Activated T-helper 1 cell treated with anti-CD3 and anti-CD28 coated beads, Interleukin-12 subunit alpha, Interleukin-12 subunit beta, Interleukin-2, Interleukin-4 antibody, amounts not matched to agents 30 ng/mL and 10 ng/mL and 1 ng/mL, durations not matched to agents 14 hours and 24 hours and 36 hours (primary cell): ENCODE measurements at regions not wholly inside any gene's neighbourhood (a gene's known extent, or its start where the extent isn't known, plus 50 kb on each side); places are given as distances from the start of the nearest gene placed in this dataset.

Experiments
- DNase-seq: peaks from one replicate; pipeline ENCODE4 v3.0.0; 2021; ENCODE audit warnings: low spot score
- H3K27ac Mint-ChIP-seq: one replicate; pipeline ENCODE4 v1.8.0; 2021; ENCODE audit warnings: mild to moderate bottlenecking, mixed read lengths
- H3K27me3 Mint-ChIP-seq: one replicate; pipeline ENCODE4 v1.8.0; 2022; ENCODE audit warnings: mild to moderate bottlenecking, moderate library complexity, mixed read lengths; ENCODE audit not compliant: insufficient read depth
- H3K36me3 Mint-ChIP-seq: one replicate; pipeline ENCODE4 v1.8.0; 2021; ENCODE audit warnings: low read depth, mixed read lengths
- H3K4me1 Mint-ChIP-seq: one replicate; pipeline ENCODE4 v1.8.0; 2021; ENCODE audit warnings: low read depth, mixed read lengths
- H3K4me3 Mint-ChIP-seq: one replicate; pipeline ENCODE4 v1.8.0; 2021; ENCODE audit warnings: mild to moderate bottlenecking, moderate library complexity, mixed read lengths
- H3K9me3 Mint-ChIP-seq: one replicate; pipeline ENCODE4 v1.8.0; 2021; ENCODE audit warnings: mixed read lengths
- intact Hi-C: fragments of 100-400 bp; cut with micrococcal nuclease; formaldehyde crosslinking; loops from one replicate; pipeline ENCODE4 v1.15.1; 2024

DNA sequence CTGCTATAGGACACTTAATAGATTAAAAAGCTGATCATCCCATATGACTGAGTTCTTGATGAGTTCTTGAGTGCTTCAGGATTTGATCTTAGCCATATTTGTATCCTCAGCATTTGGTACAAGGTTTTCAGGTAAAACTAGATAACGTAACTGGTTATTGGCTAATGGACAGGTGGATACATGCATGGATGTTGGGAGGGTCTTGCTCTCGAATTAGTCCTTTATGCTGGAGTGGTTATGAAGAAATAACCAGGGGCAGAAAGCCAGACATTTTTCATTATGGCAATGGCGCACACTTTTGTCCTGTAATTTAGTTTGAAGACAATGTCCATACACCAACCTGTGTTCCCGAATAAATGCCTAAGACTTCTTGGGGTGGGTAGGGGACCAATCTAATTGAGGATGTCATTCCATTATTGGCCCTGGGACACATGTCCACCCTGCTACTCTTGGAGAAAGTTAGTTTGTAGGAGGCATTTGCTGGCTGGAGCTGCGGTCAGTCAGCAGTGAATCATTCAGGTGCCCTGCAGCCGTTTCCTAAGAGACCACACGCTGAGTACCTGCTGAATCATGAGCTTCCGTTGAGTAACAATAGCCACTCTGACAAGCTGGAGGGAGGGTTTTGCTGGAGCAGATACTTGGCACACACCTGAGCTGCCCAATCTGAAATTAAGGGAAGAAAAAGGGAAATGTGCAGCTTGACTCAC is 194.4 kb downstream of the FOXA2 start:
- no peaks in the 10 kb centered on the region for H3K36me3 Mint-ChIP-seq
- no peaks in the 10 kb centered on the region for H3K4me1 Mint-ChIP-seq
- intact Hi-C loops: no loop called here
- no peak overlapping the region for H3K4me3 Mint-ChIP-seq
- H3K9me3 Mint-ChIP-seq: no peaks in the 10 kb centered on the region
- no peak overlapping the region for H3K27ac Mint-ChIP-seq
- H3K27me3 Mint-ChIP-seq: no peaks in the 10 kb centered on the region
- no peak for DNase-seq

GRCh38 chr20:22387452-22387851 is 196.9 kb downstream of the FOXA2 start:
- H3K4me3 Mint-ChIP-seq: no peak overlapping the region
- H3K27ac Mint-ChIP-seq: no peak overlapping the region
- DNase-seq: no peak
- H3K9me3 Mint-ChIP-seq: no peaks in the 10 kb centered on the region
- intact Hi-C loops: no loop called here
- no peaks in the 10 kb centered on the region for H3K4me1 Mint-ChIP-seq
- no peaks in the 10 kb centered on the region for H3K27me3 Mint-ChIP-seq
- no peaks in the 10 kb centered on the region for H3K36me3 Mint-ChIP-seq

DNA sequence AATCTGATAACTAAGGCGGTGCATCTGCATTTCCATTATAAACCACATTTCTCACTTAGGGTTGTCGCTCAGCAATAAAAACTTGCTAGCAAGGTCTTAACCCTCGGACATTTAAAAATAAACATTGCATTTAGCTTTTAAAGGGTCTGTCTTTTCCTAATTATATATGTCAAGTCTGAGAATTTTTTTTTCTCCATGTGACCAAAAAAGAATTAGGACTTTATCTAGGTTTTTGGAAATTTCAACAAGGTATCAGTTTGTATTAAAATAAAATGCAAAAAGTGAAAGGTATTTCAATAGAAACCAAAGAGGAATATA is 198.1 kb downstream of the FOXA2 start:
- H3K27me3 Mint-ChIP-seq: no peaks in the 10 kb centered on the region
- H3K4me3 Mint-ChIP-seq: no peak overlapping the region
- intact Hi-C loops: no loop called here
- H3K36me3 Mint-ChIP-seq: no peaks in the 10 kb centered on the region
- no peak for DNase-seq
- H3K27ac Mint-ChIP-seq: no peak overlapping the region
- H3K4me1 Mint-ChIP-seq: no peaks in the 10 kb centered on the region
- no peaks in the 10 kb centered on the region for H3K9me3 Mint-ChIP-seq

- no peaks in the 10 kb centered on the region for H3K36me3 Mint-ChIP-seq
- no peak for DNase-seq
- intact Hi-C loops: no loop called here
- no peaks in the 10 kb centered on the region for H3K27me3 Mint-ChIP-seq
- H3K9me3 Mint-ChIP-seq: no peaks in the 10 kb centered on the region
- no peak overlapping the region for H3K4me3 Mint-ChIP-seq
- H3K4me1 Mint-ChIP-seq: no peaks in the 10 kb centered on the region
- no peak overlapping the region for H3K27ac Mint-ChIP-seq
Measured at GRCh38 chr20:22385602-22386305, 198.6 kb downstream of the FOXA2 start.

- no peak for DNase-seq
- intact Hi-C loops: no loop called here
- Mint-ChIP-seq H3K4me1 (no peaks in the 10 kb centered on the region), H3K4me3 (no peak overlapping the region), H3K27me3 (no peaks in the 10 kb centered on the region), H3K27ac (no peak overlapping the region), H3K36me3 (no peaks in the 10 kb centered on the region), H3K9me3 (no peaks in the 10 kb centered on the region)
Measured at GRCh38 chr20:22384978-22385377, 199.4 kb downstream of the FOXA2 start.

GRCh38 chr20:22383156-22383555 is 201.2 kb downstream of the FOXA2 start:
- Mint-ChIP-seq H3K4me3 (no peak overlapping the region), H3K36me3 (no peaks in the 10 kb centered on the region), H3K27ac (no peak overlapping the region), H3K9me3 (no peaks in the 10 kb centered on the region), H3K4me1 (no peaks in the 10 kb centered on the region), H3K27me3 (no peaks in the 10 kb centered on the region)
- no peak for DNase-seq
- intact Hi-C loops: no loop called here

GRCh38 chr20:22382742-22383141 is 201.6 kb downstream of the FOXA2 start:
- Mint-ChIP-seq H3K9me3 (no peaks in the 10 kb centered on the region), H3K4me3 (no peak overlapping the region), H3K27ac (no peak overlapping the region), H3K36me3 (no peaks in the 10 kb centered on the region), H3K27me3 (no peaks in the 10 kb centered on the region), H3K4me1 (no peaks in the 10 kb centered on the region)
- intact Hi-C loops: no loop called here
- no peak for DNase-seq

GRCh38 chr20:22381812-22382416 is 202.5 kb downstream of the FOXA2 start:
- no peak overlapping the region for H3K27ac Mint-ChIP-seq
- intact Hi-C loops: no loop called here
- DNase-seq: no peak

GRCh38 chr20:22379472-22379871 is 204.9 kb downstream of the FOXA2 start:
- Mint-ChIP-seq H3K9me3 (no peaks in the 10 kb centered on the region), H3K27me3 (no peaks in the 10 kb centered on the region), H3K27ac (no peak overlapping the region), H3K36me3 (no peaks in the 10 kb centered on the region), H3K4me1 (no peaks in the 10 kb centered on the region), H3K4me3 (no peak overlapping the region)
- intact Hi-C loops: no loop called here
- no peak for DNase-seq

More at GRCh38 chr20:22381812-22382416, 202.5 kb downstream of the FOXA2 start:
- H3K36me3 Mint-ChIP-seq: no peaks in the 10 kb centered on the region
- H3K4me1 Mint-ChIP-seq: no peaks in the 10 kb centered on the region
- H3K4me3 Mint-ChIP-seq: no peak overlapping the region
- no peaks in the 10 kb centered on the region for H3K27me3 Mint-ChIP-seq
- no peaks in the 10 kb centered on the region for H3K9me3 Mint-ChIP-seq

DNA sequence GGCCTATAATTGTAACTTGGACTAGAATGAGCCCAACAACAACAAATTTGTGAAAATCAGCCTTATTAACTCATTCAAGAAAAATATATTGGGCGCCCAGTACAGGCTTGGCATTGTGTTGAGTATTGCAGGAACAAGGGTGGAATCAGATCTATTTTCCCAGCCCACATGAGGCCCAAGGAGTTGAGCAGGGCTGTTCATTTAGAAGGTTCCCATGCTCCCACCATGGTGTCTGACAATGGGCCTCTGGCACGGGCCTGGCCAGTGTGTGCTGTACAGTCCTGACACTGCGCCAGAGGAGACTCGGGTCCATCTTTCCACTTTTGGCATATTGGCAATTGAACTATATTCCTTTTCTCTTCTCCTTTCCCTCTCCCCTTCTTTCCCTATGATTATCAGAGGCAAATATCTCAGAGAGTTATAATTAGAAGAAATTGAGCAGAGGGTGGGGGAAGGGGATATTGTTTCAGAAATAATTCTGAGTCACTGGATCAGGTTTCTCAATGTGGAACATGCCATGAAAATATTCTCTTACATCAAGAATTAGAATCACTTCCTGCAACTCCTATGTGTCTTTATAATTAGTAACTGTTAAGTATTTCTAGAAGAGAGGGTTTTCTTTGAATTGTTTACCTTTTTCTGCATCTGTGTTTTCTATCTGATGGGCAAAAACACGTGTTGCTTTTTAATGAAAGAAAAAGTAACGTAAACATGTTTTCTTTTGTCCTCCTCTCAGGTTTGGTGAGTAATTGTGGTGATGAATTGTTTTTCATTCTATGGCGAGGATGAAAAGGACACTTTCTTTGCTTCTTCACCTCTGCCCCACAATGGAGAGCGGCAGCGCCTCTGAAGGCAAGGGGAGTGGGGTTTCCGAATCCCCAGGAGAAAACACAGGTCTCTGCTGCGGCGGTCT is 209.4 kb downstream of the FOXA2 start:
- no peak for DNase-seq
- H3K27me3 Mint-ChIP-seq: no peaks in the 10 kb centered on the region
- H3K9me3 Mint-ChIP-seq: no peaks in the 10 kb centered on the region
- H3K27ac Mint-ChIP-seq: no peak overlapping the region
- peaks cover 7% of the 10 kb centered on the region for H3K4me1 Mint-ChIP-seq
- H3K36me3 Mint-ChIP-seq: no peaks in the 10 kb centered on the region
- intact Hi-C loops: no loop called here
- H3K4me3 Mint-ChIP-seq: no peak overlapping the region

DNA sequence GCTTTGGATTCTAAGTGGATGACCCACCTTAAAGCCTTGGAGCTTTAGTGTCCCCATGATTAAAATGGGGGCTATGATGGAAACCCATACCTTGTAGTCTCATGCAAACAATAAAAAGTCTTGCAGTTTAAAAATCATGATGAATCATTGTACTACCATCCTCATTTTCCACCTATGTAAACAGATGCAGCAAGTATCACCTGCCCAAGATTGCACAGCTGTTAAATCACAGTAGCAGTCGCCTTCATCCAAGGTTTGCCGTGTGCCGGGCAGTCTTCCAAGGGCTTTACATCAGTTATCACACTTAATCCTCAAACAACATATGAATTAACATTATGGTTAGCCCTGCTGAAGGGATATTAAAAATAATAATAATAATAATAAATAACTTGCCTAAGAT is 210.3 kb downstream of the FOXA2 start:
- H3K27ac Mint-ChIP-seq: no peak overlapping the region
- H3K27me3 Mint-ChIP-seq: no peaks in the 10 kb centered on the region
- no peak for DNase-seq
- no peaks in the 10 kb centered on the region for H3K9me3 Mint-ChIP-seq
- intact Hi-C loops: no loop called here
- peaks cover 7% of the 10 kb centered on the region for H3K4me1 Mint-ChIP-seq
- H3K4me3 Mint-ChIP-seq: no peak overlapping the region
- H3K36me3 Mint-ChIP-seq: no peaks in the 10 kb centered on the region

DNA sequence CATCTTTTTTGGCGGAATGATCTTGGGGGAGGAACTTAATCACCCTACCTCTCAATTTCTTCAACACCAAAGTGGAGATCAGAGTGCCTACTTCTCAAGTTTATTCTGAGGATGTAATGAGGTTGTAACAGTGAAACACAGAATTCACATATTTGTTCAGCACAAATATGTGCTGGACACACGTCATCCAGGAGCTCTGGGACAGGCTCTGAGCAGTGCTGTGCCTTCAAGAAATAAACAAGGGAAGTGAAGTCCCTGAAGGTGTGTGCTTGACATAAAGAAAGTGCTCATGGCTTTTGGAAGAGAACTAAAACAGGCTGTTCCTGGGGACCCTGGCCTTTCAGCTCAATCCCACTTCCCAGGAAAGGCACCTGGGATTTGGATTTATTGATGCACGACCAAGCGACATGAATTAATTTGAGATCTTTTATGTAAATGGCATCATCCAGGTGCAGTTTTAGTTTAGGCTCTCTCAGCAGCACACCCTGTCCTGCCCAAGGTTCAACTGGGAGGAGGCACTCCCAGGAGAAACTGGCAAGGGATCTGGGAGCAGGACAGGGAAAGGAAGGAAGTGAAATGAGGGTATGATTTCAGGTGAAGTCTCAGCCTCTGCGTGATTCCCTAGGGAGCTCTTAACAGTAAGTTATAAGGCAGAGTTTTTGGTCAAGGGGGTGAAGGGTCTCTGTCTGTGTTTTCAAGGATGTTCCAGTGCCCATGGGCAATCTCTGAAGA is 211.0 kb downstream of the FOXA2 start:
- no peak overlapping the region for H3K4me3 Mint-ChIP-seq
- no peaks in the 10 kb centered on the region for H3K27me3 Mint-ChIP-seq

More for the DNA sequence above, 211.0 kb downstream of the FOXA2 start:
- Mint-ChIP-seq H3K4me1 (peaks cover 7% of the 10 kb centered on the region), H3K27ac (no peak overlapping the region), H3K36me3 (no peaks in the 10 kb centered on the region), H3K9me3 (no peaks in the 10 kb centered on the region)
- no peak for DNase-seq
- intact Hi-C loops: no loop called here
